Renal pelvis (tissue), 1 donor: ENCODE measurements at regions not wholly inside any gene's neighbourhood (a gene's known extent, or its start where the extent isn't known, plus 50 kb on each side); places are given as distances from the start of the nearest gene placed in this dataset.
A peak's percentile ranks its signal among the peaks of the same experiment; 100 is the strongest.

Experiments used
- DNase-seq: peaks from one replicate; pipeline ENCODE4 v3.0.0-alpha.2; 2013

GRCh38 chr5:18043344-18043743 is 409.1 kb downstream of the TAF11L14 start:
- no peak for DNase-seq

- no peak for DNase-seq
Observed at GRCh38 chr5:18048449-18048848, 414.2 kb downstream of the TAF11L14 start.

GRCh38 chr5:18050345-18050744 is 416.1 kb downstream of the TAF11L14 start:
- DNase-seq = no peak

GRCh38 chr5:18050776-18051175 is 416.5 kb downstream of the TAF11L14 start:
- DNase-seq = no peak

GRCh38 chr5:18051953-18052352 is 417.7 kb downstream of the TAF11L14 start:
- DNase-seq = peak; percentile 48

- no peak for DNase-seq
Observed at GRCh38 chr5:18052569-18052968, 418.3 kb downstream of the TAF11L14 start.

- DNase-seq = no peak
Observed at GRCh38 chr5:18057725-18058124, 423.5 kb downstream of the TAF11L14 start.

GRCh38 chr5:18067615-18068014 is 433.4 kb downstream of the TAF11L14 start:
- no peak for DNase-seq

- DNase-seq = peak; percentile 39
Observed at GRCh38 chr5:18068826-18069225, 434.6 kb downstream of the TAF11L14 start.

GRCh38 chr5:18069790-18070189 is 435.5 kb downstream of the TAF11L14 start:
- no peak for DNase-seq

GRCh38 chr5:18072600-18072999 is 438.3 kb downstream of the TAF11L14 start:
- no peak for DNase-seq

- no peak for DNase-seq
Observed at GRCh38 chr5:18074961-18075360, 440.7 kb downstream of the TAF11L14 start.

GRCh38 chr5:18078157-18078556 is 443.9 kb downstream of the TAF11L14 start:
- no peak for DNase-seq

GRCh38 chr5:18079831-18080230 is 445.6 kb downstream of the TAF11L14 start:
- no peak for DNase-seq

GRCh38 chr5:18088020-18088579 is 453.8 kb downstream of the TAF11L14 start:
- no peak for DNase-seq

- DNase-seq = no peak
Observed at GRCh38 chr5:18090177-18090576, 455.9 kb downstream of the TAF11L14 start.

GRCh38 chr5:18091142-18091541 is 456.9 kb downstream of the TAF11L14 start:
- DNase-seq = no peak

GRCh38 chr5:18091758-18092157 is 457.5 kb downstream of the TAF11L14 start:
- DNase-seq = no peak

- DNase-seq = no peak
Observed at GRCh38 chr5:18095061-18095460, 460.8 kb downstream of the TAF11L14 start.

- no peak for DNase-seq
Observed at GRCh38 chr5:18097817-18098216, 463.6 kb downstream of the TAF11L14 start.

GRCh38 chr5:18098691-18099090 is 464.4 kb downstream of the TAF11L14 start:
- DNase-seq = peak; percentile 9

GRCh38 chr5:18099261-18099660 is 465.0 kb downstream of the TAF11L14 start:
- DNase-seq = no peak

- no peak for DNase-seq
Observed at GRCh38 chr5:18101532-18101931, 467.3 kb downstream of the TAF11L14 start.

GRCh38 chr5:18102733-18103132 is 468.5 kb downstream of the TAF11L14 start:
- DNase-seq = no peak

- DNase-seq = no peak
Observed at GRCh38 chr5:18105449-18105848, 471.2 kb downstream of the TAF11L14 start.
